GM19025 (cell line): ENCODE measurements at regions not wholly inside any gene's neighbourhood (a gene's known extent, or its start where the extent isn't known, plus 50 kb on each side); places are given as distances from the start of the nearest gene placed in this dataset.

Experiments
- ATAC-seq: cut with Tn5 transposase; IDR thresholded peaks from one replicate; pipeline ENCODE4 v1.9.1; 2021; ENCODE audit warnings: mild to moderate bottlenecking, low read depth, moderate library complexity; ENCODE audit not compliant: unreplicated experiment

- no peak for ATAC-seq
These were observed 143.7 kb downstream of the SCP2D1 start for GRCh38 chr20:18957328-18957727.

- no peak for ATAC-seq
These were observed 157.5 kb downstream of the SCP2D1 start for GRCh38 chr20:18971121-18971520.

- no peak for ATAC-seq
These were observed 158.0 kb downstream of the SCP2D1 start for GRCh38 chr20:18971574-18971973.

GRCh38 chr20:18972251-18972876, 158.8 kb downstream of the SCP2D1 start:
- no peak for ATAC-seq

GRCh38 chr20:18973529-18974173, 160.1 kb downstream of the SCP2D1 start:
- no peak for ATAC-seq

GRCh38 chr20:18974660-18975059, 161.1 kb downstream of the SCP2D1 start:
- no peak for ATAC-seq

- ATAC-seq = no peak
These were observed 163.9 kb downstream of the SCP2D1 start for GRCh38 chr20:18977441-18977840.

- ATAC-seq = no peak
These were observed 164.7 kb downstream of the SCP2D1 start for GRCh38 chr20:18978311-18978710.

GRCh38 chr20:18979132-18979531, 165.5 kb downstream of the SCP2D1 start:
- no peak for ATAC-seq

- no peak for ATAC-seq
These were observed 168.5 kb downstream of the SCP2D1 start for GRCh38 chr20:18981962-18982539.

- no peak for ATAC-seq
These were observed 170.2 kb downstream of the SCP2D1 start for GRCh38 chr20:18983796-18984195.

- ATAC-seq = no peak
These were observed 170.9 kb downstream of the SCP2D1 start for GRCh38 chr20:18984238-18985200.

GRCh38 chr20:18985551-18985950, 172.0 kb downstream of the SCP2D1 start:
- no peak for ATAC-seq

GRCh38 chr20:18986146-18986830, 172.7 kb downstream of the SCP2D1 start:
- no peak for ATAC-seq

- no peak for ATAC-seq
These were observed 173.5 kb downstream of the SCP2D1 start for GRCh38 chr20:18986895-18987580.

- no peak for ATAC-seq
These were observed 174.3 kb downstream of the SCP2D1 start for GRCh38 chr20:18987781-18988360.

GRCh38 chr20:18988701-18989100, 175.1 kb downstream of the SCP2D1 start:
- ATAC-seq = no peak

GRCh38 chr20:18989736-18990474, 176.3 kb downstream of the SCP2D1 start:
- no peak for ATAC-seq

GRCh38 chr20:18991012-18991411, 177.4 kb downstream of the SCP2D1 start:
- no peak for ATAC-seq
